IPS-NIHi7 (cell line): ENCODE measurements at regions not wholly inside any gene's neighbourhood (a gene's known extent, or its start where the extent isn't known, plus 50 kb on each side); places are given as distances from the start of the nearest gene placed in this dataset.
"Not testable (repeated sequence)": the region's sequence is repeated elsewhere in the genome, so short reads cannot be mapped to it uniquely, and the experiment has no call there.

ENCODE experiments used
- DNase-seq: peaks from one replicate; pipeline ENCODE4 v3.0.0; 2012; ENCODE audit warnings: mixed read lengths; ENCODE audit errors: extremely low spot score

GRCh38 chr3:105274536-105274935, 92.2 kb upstream of the ALCAM start:
- no peak for DNase-seq

GRCh38 chr3:105274958-105275357, 91.8 kb upstream of the ALCAM start:
- no peak for DNase-seq

- DNase-seq, result no peak
Measured at GRCh38 chr3:105277656-105278055, 89.1 kb upstream of the ALCAM start.

DNA sequence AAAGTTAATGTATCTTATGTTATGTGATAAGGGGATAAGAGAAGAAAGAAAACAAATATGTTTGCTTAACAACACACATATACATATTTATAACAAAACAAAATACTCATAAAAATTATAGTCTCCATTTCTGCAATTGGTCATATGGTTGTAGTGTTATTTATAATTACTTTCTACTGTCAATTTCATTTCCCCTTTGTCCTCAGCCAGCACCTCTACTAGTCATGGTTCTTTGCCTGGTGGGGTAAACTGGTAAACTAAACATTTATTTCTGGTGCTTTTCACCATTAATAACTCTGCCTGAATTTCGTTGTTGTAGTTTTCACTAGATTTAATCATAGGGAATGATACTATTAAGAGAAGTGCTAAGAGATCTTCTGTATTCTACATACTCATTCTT, 88.0 kb upstream of the ALCAM start:
- no peak for DNase-seq

DNA sequence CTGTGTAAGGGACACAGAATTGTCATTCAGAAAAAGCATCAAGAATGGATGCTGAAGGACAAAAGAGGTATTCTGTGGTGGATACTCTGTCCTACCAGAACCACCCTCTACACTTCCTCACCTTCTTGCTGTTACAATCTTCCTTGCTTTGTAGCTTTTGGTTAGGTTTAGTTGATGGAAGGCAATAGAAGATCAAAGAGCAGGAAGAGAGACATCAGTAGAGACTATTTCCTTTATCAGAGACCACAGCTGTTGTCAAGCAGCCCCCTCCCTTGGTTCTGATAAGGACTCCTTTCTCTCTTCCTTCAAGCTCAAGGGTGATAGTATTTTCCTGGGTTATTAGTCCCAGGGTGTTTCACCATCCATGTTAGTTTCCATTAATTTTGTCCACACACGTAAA, 84.7 kb upstream of the ALCAM start:
- no peak for DNase-seq

DNA sequence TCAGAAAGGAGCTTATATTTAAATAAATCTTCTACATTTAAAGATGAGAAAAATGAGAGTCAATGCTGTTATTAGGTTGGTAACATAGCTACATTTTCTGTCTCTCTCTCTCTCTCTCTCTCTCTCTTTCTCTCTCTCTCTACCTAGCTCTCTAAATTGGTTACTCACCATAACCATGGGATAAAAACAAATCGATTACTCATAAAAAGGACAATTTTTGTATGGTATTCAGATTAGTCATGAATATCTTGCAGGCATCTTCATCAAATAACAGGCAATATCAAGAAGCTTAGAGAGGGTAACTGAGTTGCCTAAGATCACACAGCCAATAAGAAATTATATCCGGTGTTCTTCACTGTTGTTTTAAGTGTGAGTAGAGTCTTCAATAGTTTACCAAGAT, 81.8 kb upstream of the ALCAM start:
- no peak for DNase-seq

GRCh38 chr3:105285653-105286241, 81.0 kb upstream of the ALCAM start:
- DNase-seq, result no peak

GRCh38 chr3:105293441-105293840, 73.3 kb upstream of the ALCAM start:
- no peak for DNase-seq

DNA sequence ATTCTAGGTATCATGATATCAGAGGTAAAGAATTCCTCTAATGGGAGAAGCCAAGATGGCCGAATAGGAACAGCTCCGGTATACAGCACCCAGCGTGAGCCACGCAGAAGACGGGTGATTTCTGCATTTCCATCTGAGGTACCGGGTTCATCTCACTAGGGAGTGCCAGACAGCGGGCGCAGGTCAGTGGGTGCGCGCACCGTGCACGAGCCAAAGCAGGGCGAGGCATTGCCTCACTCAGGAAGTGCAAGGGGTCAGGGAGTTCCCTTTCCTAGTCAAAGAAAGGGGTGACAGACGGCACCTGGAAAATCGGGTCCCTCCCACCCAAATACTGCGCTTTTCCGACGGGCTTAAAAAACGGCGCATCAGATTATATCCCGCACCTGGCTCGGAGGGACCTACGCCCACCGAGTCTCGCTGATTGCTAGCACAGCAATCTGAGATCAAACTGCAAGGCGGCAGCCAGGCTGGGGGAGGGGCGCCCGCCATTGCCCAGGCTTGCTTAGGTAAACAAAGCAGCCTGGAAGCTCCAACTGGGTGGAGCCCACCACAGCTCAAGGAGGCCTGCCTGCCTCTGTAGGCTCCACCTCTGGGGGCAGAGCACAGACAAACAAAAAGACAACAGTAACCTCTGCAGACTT, 70.4 kb upstream of the ALCAM start:
- DNase-seq, result not testable (repeated sequence)

GRCh38 chr3:105304487-105304886, 62.2 kb upstream of the ALCAM start:
- DNase-seq, result no peak

DNA sequence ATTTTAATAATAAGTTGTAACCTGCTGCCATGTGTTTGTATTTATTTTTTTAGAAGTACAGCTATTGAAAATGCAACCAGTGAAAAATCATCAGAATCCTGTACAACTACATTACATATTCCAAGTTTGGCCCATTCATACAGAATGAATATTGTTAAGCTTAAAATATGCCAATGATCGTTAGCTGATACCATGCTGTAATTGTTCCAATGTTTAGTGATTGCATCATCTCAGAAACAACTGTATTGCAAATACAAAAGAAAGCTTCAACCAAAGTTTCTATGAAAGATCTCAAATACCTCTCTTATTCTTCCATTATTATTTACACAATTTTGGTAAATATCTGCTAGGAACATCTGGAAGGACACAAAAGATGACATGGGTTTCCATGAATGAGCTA, 51.6 kb upstream of the ALCAM start:
- DNase-seq, result no peak

DNA sequence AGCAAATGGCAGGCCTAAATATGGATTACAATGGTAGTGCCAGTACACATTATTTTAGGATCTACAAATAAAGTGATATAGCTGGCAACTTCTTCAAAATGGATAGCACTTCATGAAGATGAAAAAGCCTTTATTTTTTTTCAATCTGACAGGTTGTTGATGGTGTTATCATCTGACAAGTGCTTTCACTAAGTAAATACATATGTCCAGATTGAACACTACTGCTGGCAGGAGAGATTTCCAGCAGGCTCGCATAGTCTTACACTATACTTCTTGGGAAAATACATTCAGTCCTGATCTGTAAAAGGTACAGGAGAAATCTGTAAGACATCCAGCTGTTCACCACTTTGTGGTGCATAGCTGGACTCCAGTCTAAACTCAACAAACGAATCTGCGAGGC, 50.9 kb upstream of the ALCAM start:
- DNase-seq, result no peak

- DNase-seq, result no peak
Measured at GRCh38 chr3:105316331-105316730, 50.4 kb upstream of the ALCAM start.
